HuH-7.5 (cell line): ENCODE measurements at regions not wholly inside any gene's neighbourhood (a gene's known extent, or its start where the extent isn't known, plus 50 kb on each side); places are given as distances from the start of the nearest gene placed in this dataset.
"Not testable (repeated sequence)": the region's sequence is repeated elsewhere in the genome, so short reads cannot be mapped to it uniquely, and the experiment has no call there.

ENCODE experiments used
- DNase-seq: peaks from one replicate; pipeline ENCODE4 v3.0.0; 2011; ENCODE audit warnings: low spot score

DNA sequence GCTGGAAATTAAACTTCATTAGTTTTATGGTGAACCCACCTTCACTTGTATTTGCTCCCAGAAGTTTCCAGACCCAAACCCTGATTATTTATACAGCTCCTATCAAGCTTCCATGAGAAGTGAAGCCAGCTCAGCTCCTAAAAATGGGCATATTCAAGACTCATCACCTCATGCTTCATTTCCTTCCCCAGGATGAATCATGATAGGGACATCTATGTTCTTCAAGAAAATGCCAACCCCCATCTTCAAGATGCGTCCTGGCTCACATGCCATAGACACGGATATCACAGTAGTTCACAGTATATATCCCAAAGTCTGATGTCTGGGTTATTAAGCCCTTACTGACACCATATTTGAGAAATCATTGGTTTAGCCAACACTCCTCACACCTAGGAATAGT lies 217.6 kb downstream of the NPR3 start:
- DNase-seq: no peak

- DNase-seq: not testable (repeated sequence)
Observed at GRCh38 chr5:32931438-32931837, 220.3 kb downstream of the NPR3 start.

- no peak for DNase-seq
Observed at GRCh38 chr5:32932241-32932935, 221.3 kb downstream of the NPR3 start.

- no peak for DNase-seq
Observed at GRCh38 chr5:32933692-32934091, 222.6 kb downstream of the NPR3 start.

DNA sequence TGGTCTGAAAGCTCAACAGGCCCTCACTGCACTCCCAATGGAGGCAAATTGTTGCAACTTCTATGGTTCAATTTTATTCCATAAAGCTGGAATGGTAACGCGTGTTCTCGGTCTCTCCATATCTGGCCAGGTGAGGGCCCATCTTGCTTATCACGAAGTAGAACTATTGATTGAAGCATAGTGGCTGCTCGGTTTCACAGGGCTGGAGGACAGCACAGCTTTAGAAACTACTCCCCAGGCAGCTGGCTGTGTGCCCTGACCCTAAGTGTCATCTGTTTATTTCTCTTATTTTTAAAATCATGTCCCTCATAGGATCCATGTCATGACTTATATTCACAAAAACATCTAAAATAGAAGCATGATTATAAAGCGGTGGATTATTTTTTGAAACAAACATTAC lies 223.4 kb downstream of the NPR3 start:
- no peak for DNase-seq

- no peak for DNase-seq
Observed at GRCh38 chr5:32935283-32935682, 224.2 kb downstream of the NPR3 start.

DNA sequence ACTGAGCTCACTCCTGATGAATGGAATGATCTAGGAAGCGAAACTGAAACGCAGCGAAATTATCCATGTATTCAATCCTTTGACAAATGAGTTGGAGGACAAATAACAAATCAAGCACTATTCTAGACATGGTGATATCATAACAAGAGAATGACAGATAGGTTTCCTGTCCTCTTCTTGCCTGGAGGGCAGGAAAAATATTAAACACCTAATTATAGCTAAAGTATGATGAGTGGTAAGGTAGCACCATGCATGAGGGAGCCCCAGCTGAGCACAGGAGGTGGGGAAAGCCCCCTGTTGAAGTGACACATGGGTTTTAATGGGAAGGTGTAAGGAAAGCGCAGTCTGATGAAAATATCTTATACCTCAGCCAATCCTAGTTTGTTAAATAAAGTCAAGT lies 225.2 kb downstream of the NPR3 start:
- DNase-seq: no peak

- DNase-seq: peak; percentile 2
Observed at GRCh38 chr5:32942225-32942989, 231.3 kb downstream of the NPR3 start.

DNA sequence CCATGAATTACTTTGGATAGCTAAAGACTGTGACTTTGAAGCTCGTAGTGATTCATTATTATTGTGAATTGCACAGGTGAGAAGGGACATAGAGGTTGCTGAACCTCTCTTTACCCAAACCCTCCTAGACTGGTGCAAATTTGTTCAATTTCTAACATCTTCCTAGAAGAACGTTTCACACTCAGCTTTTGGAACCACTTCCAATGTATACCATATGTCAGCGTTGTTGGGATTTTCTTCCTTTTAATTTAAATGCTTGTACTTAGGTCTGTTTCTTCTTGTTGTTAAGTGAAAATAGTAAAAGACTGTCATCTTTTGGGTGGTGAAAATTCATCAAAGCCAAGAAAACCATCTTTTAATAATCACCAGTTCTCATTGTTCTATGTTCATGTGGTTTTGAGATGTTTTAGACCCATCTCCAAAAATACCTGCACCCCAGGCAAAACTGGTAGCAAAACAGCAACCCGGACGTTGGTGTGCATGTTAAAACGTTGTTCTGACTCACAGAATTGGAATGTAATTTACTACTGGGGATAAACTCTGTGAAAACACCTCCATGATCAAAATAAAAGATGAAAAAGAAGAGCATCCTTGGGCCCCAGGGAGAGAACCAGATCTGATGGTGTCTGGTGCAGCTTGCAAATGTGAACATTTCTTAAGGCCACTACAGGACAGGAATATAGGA lies 238.3 kb downstream of the NPR3 start:
- DNase-seq: no peak

GRCh38 chr5:32951003-32951402 lies 239.9 kb downstream of the NPR3 start:
- no peak for DNase-seq

- no peak for DNase-seq
Observed at GRCh38 chr5:32951878-32952277, 240.8 kb downstream of the NPR3 start.

- DNase-seq: not testable (repeated sequence)
Observed at GRCh38 chr5:32952421-32952820, 241.3 kb downstream of the NPR3 start.

GRCh38 chr5:32953694-32954093 lies 242.6 kb downstream of the NPR3 start:
- no peak for DNase-seq

- no peak for DNase-seq
Observed at GRCh38 chr5:32955814-32956213, 244.7 kb downstream of the NPR3 start.

GRCh38 chr5:32960340-32961058 lies 249.4 kb downstream of the NPR3 start:
- no peak for DNase-seq

DNA sequence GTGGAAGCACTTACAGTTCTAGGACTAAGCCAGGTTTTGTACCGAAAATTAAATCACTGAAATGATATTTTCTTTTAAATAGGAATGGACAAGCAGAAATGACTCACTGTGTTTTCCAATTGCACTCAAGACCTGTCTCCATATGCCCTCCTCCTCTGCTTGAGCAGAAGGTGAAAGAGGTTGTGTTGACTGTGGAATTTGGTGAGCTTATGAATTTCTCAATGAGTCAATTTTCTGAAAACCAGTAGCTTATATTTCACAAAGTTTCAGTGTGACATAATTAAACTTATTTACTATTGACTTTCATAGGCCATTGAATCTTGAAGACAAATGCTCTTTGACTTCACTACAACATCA lies 249.9 kb downstream of the NPR3 start:
- DNase-seq: no peak

- DNase-seq: no peak
Observed at GRCh38 chr5:32964261-32964660, 253.1 kb downstream of the NPR3 start.

GRCh38 chr5:32973646-32974045 lies 262.5 kb downstream of the NPR3 start:
- DNase-seq: no peak

GRCh38 chr5:32975656-32976375 lies 264.7 kb downstream of the NPR3 start:
- DNase-seq: no peak

- no peak for DNase-seq
Observed at GRCh38 chr5:32981061-32981460, 269.9 kb downstream of the NPR3 start.

DNA sequence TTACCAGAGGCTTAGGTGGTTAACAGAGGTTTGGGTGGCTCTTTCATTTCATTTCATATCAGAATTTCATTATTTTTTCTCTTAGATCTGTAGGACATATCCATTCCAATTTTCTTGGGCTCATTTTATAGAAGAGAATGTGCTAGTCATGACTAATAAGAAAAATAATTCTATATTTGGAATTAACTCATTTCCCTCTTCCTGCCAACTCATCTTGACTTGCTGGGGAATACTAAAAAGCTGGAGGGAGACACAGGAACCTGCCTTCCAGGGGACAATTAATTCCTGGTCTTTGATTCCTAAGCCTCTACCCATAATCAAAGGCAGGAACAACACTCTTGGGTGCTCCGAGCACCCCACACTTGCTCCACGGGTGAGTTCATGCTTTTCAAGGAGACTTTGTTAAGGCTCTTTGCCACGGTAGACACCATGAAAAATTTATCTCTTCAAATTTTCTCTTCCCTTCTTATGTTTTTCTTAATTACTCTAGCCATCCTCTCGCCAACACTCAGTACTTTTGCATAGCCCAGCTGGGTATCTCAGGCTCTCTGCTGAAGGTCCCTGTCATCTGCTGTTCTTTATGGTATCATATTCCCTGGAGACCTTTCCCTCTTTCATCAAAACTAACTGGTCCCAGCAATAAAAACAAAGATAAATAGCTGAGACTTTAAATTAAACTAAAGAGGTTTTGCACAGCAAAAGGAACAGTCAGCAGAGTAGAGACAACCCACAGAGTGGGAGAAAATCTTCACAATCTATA lies 273.9 kb downstream of the NPR3 start:
- DNase-seq: no peak
